ENCODE measurements at regions not wholly inside any gene's neighbourhood (a gene's known extent, or its start where the extent isn't known, plus 50 kb on each side); places are given as distances from the start of the nearest gene placed in this dataset.

- no peak for ATAC-seq (ENCODE audit: low read depth)
- intact Hi-C loops (cut with micrococcal nuclease) = no loop called here
- no peak overlapping the region for H3K4me3 Mint-ChIP-seq
- H3K9me3 Mint-ChIP-seq = no peaks in the 10 kb centered on the region
- DNase-seq = no peak
- POLR2A ChIA-PET = no interaction called here
- CTCF ChIA-PET = interaction anchor here (1.1 kb wide), 1 partner anchor 25 kb away, joined by 4 read pairs; no protein-coding TSS in a partner anchor
- no peaks in the 10 kb centered on the region for H3K36me3 Mint-ChIP-seq (ENCODE audit: low read depth)
- no peak overlapping the region for H3K27ac Mint-ChIP-seq
- TF ChIP-seq, protein P1, sequence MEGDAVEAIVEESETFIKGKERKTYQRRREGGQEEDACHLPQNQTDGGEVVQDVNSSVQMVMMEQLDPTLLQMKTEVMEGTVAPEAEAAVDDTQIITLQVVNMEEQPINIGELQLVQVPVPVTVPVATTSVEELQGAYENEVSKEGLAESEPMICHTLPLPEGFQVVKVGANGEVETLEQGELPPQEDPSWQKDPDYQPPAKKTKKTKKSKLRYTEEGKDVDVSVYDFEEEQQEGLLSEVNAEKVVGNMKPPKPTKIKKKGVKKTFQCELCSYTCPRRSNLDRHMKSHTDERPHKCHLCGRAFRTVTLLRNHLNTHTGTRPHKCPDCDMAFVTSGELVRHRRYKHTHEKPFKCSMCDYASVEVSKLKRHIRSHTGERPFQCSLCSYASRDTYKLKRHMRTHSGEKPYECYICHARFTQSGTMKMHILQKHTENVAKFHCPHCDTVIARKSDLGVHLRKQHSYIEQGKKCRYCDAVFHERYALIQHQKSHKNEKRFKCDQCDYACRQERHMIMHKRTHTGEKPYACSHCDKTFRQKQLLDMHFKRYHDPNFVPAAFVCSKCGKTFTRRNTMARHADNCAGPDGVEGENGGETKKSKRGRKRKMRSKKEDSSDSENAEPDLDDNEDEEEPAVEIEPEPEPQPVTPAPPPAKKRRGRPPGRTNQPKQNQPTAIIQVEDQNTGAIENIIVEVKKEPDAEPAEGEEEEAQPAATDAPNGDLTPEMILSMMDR (IDR thresholded peaks at IDR 0.05) = no peak
- H3K4me1 Mint-ChIP-seq = peaks cover 11% of the 10 kb centered on the region
- peaks cover 9% of the 10 kb centered on the region for H3K27me3 Mint-ChIP-seq
Measured at GRCh38 chr6:41446907-41447545, 99.2 kb upstream of the FOXP4 start.

DNA sequence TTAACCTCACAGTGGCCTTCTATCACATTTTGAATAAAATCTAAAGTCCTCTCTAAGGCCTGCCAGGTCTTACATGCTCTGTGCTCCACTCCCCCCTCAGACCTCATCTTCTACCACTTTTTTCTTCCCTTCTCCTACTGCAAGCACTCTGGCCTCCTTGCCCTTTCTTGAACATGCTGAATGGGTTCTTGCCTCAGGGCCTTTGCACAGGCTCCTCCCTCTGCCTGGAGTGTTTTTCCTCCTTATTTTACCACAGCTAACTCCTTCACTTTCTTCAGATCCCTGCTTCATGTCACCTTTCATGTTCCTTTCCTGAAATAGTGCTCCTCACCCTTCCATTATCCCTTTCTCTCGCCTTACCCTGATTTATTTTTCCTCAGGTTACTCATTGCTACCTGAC lies 97.9 kb upstream of the FOXP4 start:
- intact Hi-C loops (cut with micrococcal nuclease) = no loop called here
- CTCF ChIA-PET = interaction anchor here (1.0 to 1.1 kb wide), 2 partner anchors 13 to 26 kb away, joined by 4 to 5 read pairs; no protein-coding TSS in a partner anchor
- Mint-ChIP-seq H3K36me3 (ENCODE audit: low read depth) (no peaks in the 10 kb centered on the region), H3K4me3 (no peak overlapping the region), H3K27me3 (peaks cover 9% of the 10 kb centered on the region), H3K9me3 (no peaks in the 10 kb centered on the region), H3K27ac (no peak overlapping the region), H3K4me1 (peaks cover 3% of the 10 kb centered on the region)
- POLR2A ChIA-PET = interaction anchor here (0.6 kb wide), 1 partner anchor 49 kb away, joined by 3 read pairs; no protein-coding TSS in a partner anchor
- DNase-seq (no peak), ATAC-seq (ENCODE audit: low read depth) (no peak)
- TF ChIP-seq, protein P1 (IDR thresholded peaks at IDR 0.05) = no peak

GRCh38 chr6:41449399-41450245 lies 96.6 kb upstream of the FOXP4 start:
- Mint-ChIP-seq H3K36me3 (ENCODE audit: low read depth) (no peaks in the 10 kb centered on the region), H3K4me3 (no peak overlapping the region), H3K4me1 (no peaks in the 10 kb centered on the region), H3K27ac (no peak overlapping the region), H3K9me3 (no peaks in the 10 kb centered on the region), H3K27me3 (peaks cover 3% of the 10 kb centered on the region)
- TF ChIP-seq, protein P1 (IDR thresholded peaks at IDR 0.05) = no peak
- ChIA-PET POLR2A (no interaction called here), CTCF (interaction anchor here (1.0 to 2.0 kb wide), 2 partner anchors 11 to 24 kb away, joined by 5 to 11 read pairs; no protein-coding TSS in a partner anchor)
- ATAC-seq (ENCODE audit: low read depth) (no peak), DNase-seq (no peak)
- intact Hi-C loops (cut with micrococcal nuclease) = no loop called here

- intact Hi-C loops (cut with micrococcal nuclease) = no loop called here
- Mint-ChIP-seq H3K27me3 (no peaks in the 10 kb centered on the region), H3K36me3 (ENCODE audit: low read depth) (no peaks in the 10 kb centered on the region)
Measured at GRCh38 chr6:41450581-41450980, 95.6 kb upstream of the FOXP4 start.

More at GRCh38 chr6:41450581-41450980, 95.6 kb upstream of the FOXP4 start:
- H3K4me1 Mint-ChIP-seq = no peaks in the 10 kb centered on the region
- DNase-seq (no peak), ATAC-seq (ENCODE audit: low read depth) (no peak)
- TF ChIP-seq, protein P1 (IDR thresholded peaks at IDR 0.05) = no peak
- no peak overlapping the region for H3K4me3 Mint-ChIP-seq
- ChIA-PET POLR2A (no interaction called here), CTCF (interaction anchor here (2.0 kb wide), 1 partner anchor 25 kb away, joined by 11 read pairs; no protein-coding TSS in a partner anchor)
- no peak overlapping the region for H3K27ac Mint-ChIP-seq
- H3K9me3 Mint-ChIP-seq = no peaks in the 10 kb centered on the region
